MV-4-11 (cell line): ENCODE measurements at regions not wholly inside any gene's neighbourhood (a gene's known extent, or its start where the extent isn't known, plus 50 kb on each side); places are given as distances from the start of the nearest gene placed in this dataset.

ENCODE experiments used
- DNase-seq: peaks from one replicate; lab custom pipeline; 2025; lab: John Stamatoyannopoulos, UW

GRCh38 chr5:117497601-117498000 lies 923.0 kb upstream of the SEMA6A start:
- DNase-seq: no peak

- no peak for DNase-seq
Observed at GRCh38 chr5:117496801-117497200, 922.2 kb upstream of the SEMA6A start.

DNA sequence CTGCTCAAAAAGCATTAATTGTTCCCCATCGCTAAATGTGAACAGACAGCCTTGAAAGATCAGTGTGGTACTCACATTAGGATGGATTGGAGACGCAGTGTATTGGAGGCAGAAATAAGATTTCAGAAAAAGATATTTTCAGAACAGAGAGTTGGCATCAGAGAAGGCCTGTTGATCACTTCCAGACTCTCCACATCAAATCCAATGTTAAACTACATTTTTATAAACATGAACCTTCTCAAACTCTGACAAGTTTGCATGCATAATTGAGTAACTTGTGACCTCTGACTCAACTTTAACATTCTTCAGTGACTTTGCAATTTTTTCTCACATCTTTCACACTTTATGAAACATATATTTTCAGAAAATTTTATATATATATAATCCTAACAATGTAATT lies 919.6 kb upstream of the SEMA6A start:
- no peak for DNase-seq

DNA sequence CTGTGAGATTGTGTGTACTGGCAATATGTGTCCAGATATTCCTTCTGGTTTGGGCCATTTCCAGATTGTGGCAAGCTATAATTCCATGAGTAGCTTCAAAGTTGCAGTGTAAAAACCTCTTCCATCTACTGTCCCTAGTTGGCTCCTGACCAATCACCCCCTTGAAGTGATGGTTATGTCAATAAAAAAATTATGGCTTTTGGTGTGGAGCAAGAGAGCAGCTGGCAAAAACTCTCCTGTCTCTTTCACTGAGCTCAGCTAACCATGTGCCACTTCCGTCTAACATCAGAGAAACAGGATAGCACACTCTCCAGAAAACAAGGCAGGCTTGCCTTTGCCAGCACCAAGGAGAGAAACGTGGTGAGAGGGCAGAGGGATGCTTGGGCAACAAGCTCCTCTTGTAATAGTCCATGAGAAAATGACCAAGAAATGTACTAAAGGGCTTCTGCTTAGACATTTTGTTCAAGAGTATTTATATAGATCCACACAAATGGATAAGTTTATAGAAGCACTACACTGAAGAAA lies 914.4 kb upstream of the SEMA6A start:
- DNase-seq: no peak

DNA sequence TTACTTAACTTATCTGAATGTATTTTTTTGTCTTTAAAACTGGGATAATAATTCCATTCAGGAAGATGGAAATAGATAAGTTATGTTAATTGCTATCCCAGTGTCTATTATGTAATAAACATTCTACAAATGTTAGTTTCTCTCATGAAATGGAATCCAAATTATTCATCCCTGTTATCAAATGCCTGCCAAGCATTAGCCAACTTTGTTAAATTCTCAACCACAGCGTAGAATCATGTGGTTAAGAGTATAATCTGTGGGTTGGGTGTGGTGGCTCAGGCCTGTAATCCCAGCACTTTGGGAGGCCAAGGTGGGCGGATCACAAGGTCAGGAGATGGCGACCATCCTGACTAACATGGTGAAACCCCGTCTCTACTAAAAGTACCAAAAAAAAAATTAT lies 912.9 kb upstream of the SEMA6A start:
- DNase-seq: no peak

DNA sequence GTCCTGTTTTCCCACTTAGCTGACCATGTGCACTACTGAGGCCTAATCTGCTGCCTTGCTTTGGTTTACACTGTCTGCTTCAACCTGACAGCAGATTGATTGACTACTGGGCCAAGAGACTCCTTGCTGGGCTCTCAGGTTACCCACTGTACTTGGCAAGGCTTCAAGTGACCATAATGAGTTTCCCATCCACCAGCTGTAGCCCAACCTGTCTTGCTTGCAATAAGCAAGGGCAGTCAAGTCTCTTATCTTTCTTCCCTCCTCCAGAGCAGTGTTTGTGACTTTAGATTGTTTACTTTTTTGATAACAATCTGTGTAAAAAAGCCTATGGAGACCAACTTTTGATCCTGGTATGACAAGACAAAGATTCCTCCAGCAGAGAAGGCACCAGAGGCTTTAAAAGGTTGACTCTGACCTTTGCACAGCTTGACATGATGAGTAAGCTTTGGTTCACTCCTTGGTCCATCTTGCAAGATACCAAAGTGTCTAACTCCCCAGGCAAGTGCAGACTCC lies 912.3 kb upstream of the SEMA6A start:
- DNase-seq: no peak

- DNase-seq: no peak
Observed at GRCh38 chr5:117486261-117486660, 911.6 kb upstream of the SEMA6A start.

DNA sequence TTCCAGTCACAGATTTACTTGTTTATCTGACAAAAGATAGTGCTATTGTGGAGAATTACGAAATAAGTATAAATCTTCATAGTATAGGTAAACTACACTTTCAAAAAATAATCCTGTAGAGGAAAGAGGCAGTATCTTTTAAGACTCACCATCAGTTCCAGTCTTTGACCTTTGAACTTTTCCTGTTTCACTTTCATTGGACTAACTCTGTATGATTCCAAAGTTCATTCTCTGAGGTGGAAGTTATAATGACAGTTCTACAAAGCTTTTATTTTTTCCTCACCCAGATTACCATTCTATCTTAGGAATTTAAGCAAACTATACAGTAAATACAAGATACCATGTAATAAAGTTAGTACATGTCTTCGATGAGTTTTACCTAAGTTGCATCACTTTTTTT lies 901.3 kb upstream of the SEMA6A start:
- no peak for DNase-seq

DNA sequence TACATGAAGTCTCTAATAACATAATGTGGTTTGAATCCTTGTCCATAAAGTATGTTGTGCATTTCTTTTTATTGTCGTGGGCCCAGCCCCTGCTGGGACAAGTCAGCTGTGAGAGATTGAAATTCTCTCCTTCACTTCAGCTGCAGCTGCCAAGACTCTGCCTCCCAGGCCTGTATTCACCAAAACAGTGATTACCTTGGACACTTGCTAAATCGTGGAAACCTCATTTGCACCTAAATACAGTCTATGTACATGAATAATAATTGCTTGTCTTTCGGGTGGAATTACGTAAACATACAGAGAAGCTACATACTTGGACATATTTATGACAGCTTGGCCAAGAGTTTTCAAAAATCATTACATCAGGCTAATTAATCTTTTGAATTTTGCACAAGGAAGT lies 898.5 kb upstream of the SEMA6A start:
- no peak for DNase-seq

- DNase-seq: no peak
Observed at GRCh38 chr5:117463881-117464570, 889.4 kb upstream of the SEMA6A start.

- DNase-seq: no peak
Observed at GRCh38 chr5:117461966-117462365, 887.3 kb upstream of the SEMA6A start.

DNA sequence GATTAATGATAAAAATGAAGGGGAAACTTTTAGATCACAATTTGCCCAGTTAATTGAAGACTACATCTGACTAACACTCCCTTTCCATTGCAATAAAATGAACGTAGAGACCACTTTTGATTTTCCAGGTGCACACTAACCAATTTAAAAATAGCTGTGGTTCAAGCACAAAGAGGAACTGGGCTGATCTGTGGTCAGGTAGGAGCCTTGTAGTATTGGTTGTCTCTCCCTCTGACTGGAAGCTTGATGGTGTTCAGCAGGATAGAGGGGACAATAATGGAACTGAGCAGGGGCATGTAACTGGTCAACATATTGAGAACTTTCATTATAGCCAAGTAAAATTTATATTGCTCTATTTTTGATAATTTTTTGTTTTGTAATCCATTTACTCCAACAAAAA lies 886.8 kb upstream of the SEMA6A start:
- DNase-seq: no peak

DNA sequence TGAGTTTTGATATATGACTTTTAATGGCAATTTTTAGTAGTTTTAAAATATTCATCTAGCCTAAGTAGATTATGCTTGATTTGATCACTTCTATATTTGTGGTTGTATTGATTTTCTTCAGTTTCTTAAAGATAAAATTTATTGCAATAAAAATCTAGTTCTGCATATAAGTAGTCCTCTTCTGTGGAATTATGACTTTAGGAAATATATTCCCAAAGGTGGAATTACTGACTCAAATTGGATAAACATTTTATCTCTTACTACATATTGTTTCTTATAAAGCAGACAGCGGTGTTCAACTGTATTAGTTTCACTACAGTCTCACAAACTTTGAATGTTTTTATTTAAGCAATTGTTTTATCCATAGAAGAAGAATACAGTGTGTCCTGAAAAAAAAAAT lies 883.0 kb upstream of the SEMA6A start:
- no peak for DNase-seq

- DNase-seq: no peak
Observed at GRCh38 chr5:117456866-117457470, 882.3 kb upstream of the SEMA6A start.

GRCh38 chr5:117455236-117456233 lies 880.9 kb upstream of the SEMA6A start:
- DNase-seq: no peak

DNA sequence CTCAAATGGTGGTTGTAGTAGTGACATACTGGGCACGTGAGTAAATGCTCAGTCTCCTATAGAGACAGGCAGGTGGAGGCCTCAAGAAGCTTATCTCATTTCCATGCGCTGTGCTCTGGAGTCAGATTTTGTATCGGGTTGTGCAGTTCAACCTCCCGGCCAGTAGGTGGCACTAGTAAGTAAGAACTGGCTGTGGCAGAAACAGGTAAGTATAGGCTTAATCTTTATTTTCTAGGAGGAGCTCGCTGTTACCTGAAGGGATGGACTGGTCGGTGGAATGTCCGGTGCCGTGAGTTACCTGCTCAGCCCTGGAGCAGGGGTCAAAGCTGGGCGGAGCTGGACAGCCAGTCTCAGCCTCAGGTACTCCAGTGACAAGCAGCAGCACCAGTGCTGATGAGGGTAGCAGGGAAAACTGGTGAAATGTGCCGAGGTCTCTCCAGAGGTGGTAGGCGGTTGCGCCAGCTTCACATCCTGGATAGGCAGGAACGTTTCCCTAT lies 880.1 kb upstream of the SEMA6A start:
- DNase-seq: peak; percentile 15

- no peak for DNase-seq
Observed at GRCh38 chr5:117436846-117437245, 862.2 kb upstream of the SEMA6A start.

DNA sequence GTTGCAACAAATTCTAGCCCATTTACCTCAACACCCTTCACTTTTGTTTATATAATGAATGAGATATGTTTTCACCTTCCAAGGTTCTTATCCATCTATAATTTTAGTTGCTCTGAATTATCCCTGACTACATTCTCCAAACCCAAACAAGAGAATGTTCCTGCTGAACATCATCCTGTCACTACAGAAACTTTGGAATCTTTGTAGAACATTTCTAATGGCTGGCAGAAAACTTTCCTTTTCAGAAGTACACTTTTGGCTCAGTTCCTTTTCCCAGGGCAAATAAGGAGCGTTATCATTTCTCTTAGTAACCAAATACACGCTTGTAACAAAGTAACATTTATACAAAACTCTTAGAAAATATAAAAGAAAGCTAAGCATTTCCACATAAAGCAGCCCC lies 860.6 kb upstream of the SEMA6A start:
- DNase-seq: no peak

DNA sequence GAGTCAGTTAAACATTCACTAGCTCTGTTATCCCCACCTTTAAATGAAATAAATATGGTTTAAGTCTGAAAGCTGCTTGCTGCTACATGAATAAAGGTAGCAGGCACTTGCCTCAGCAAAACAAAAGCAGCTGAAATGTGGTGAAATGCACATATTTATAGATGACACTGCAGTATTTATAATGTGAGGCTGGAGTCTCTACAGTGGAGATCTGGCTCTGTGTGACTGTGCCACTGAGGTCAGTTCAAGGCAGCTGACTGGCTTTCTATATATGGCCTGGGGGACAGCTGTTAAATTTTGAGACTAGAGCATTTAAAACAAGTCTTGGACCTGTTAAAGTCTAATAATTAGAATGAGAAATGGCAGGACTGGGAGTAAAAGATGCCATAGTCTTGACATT lies 859.6 kb upstream of the SEMA6A start:
- no peak for DNase-seq

- DNase-seq: no peak
Observed at GRCh38 chr5:117433818-117434217, 859.2 kb upstream of the SEMA6A start.

DNA sequence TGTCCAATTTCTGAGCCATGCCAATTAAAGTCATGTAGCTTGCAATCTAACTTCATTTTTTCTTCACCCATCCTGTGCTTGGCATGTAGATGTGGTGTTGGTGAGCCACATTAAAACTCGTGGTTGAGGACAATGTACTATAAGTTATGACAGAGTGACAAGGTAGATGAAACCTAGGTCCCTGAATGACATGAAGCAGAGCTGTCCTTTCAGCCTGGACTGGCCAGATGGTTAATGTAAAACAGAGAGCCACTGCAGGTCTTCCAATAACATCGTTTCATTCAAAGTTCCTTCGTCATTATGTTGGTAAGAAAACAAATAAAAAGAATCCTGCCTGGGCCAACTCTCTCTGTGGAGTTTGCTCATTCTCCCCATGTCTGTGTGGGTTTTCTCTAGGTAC lies 856.5 kb upstream of the SEMA6A start:
- DNase-seq: no peak

- DNase-seq: no peak
Observed at GRCh38 chr5:117425163-117425562, 850.5 kb upstream of the SEMA6A start.
